Gastroesophageal sphincter (tissue), 4 donors: ENCODE measurements at regions not wholly inside any gene's neighbourhood (a gene's known extent, or its start where the extent isn't known, plus 50 kb on each side); places are given as distances from the start of the nearest gene placed in this dataset.

ENCODE experiments used
- ATAC-seq: fragments of 150-250 bp; one replicate; pipeline ENCODE4 v1.9.1; 2016; ENCODE audit warnings: mild to moderate bottlenecking, moderate library complexity
- H3K27ac ChIP-seq, 4 donors: fragments of 200-600 bp; sonication (generic) in 3 of 4; 1 replicate in 3 of 4; 2 replicates in 1 of 4; pipeline ENCODE4 v1.5.1; 2016 to 2019
- H3K27me3 ChIP-seq: fragments of 200-600 bp; sonication (generic); one replicate; pipeline ENCODE4 v1.5.1; 2019
- H3K36me3 ChIP-seq, 2 donors: fragments of 200-600 bp; sonication (generic); one replicate each; pipeline ENCODE4 v1.5.1; 2019; ENCODE audit warnings: control low read depth in 1 of 2
- H3K4me1 ChIP-seq, 3 donors: fragments of 200-600 bp; sonication (generic); 1 replicate in 2 of 3; 2 replicates in 1 of 3; pipeline ENCODE4 v1.5.1; 2016 to 2019; ENCODE audit warnings: control low read depth in 2 of 3
- H3K4me3 ChIP-seq, 2 donors: fragments of 200-600 bp; sonication (generic); one replicate each; pipeline ENCODE4 v1.5.1; 2019; ENCODE audit warnings: mild to moderate bottlenecking in 1 of 2, moderate library complexity in 1 of 2
- H3K9me3 ChIP-seq, 3 donors: fragments of 200-600 bp; sonication (generic); one replicate each; pipeline ENCODE4 v1.5.1; 2017 to 2019; ENCODE audit warnings: control low read depth in 2 of 3
- CTCF ChIP-seq, 4 experiments: fragments of 200-600 bp in 2 of 4; fragments of 450-650 bp in 2 of 4; sonication (generic) in 1 of 4; IDR thresholded peaks; one replicate each; pipeline ENCODE4 v1.5.1; 2017 to 2019; ENCODE audit warnings: antibody characterized with exemption in 4 of 4, mild to moderate bottlenecking in 2 of 4, moderate library complexity in 2 of 4
- EP300 ChIP-seq: sonication (generic); formaldehyde crosslinking; IDR thresholded peaks from one replicate; pipeline ENCODE4 v1.6.1; 2017; ENCODE audit warnings: antibody characterized with exemption, mild to moderate bottlenecking
- POLR2A ChIP-seq, 2 donors: fragments of 450-650 bp; IDR thresholded peaks; one replicate each; pipeline ENCODE4 v1.6.1; 2017; ENCODE audit warnings: antibody characterized with exemption in 2 of 2, mild to moderate bottlenecking in 2 of 2, moderate library complexity in 1 of 2
- POLR2AphosphoS5 ChIP-seq: sonication (generic); formaldehyde crosslinking; IDR thresholded peaks from one replicate; pipeline ENCODE4 v1.6.1; 2017; ENCODE audit warnings: antibody characterized with exemption
- WGBS, 2 donors: methylation state at CpG; one replicate each; pipeline ENCODE4 v1.1.5; 2018; ENCODE audit warnings: low coverage in 1 of 2; 5-methylcytosine and 5-hydroxymethylcytosine counted together

GRCh38 chr12:84653482-84653881, 259.1 kb downstream of the SLC6A15 start:
- TF ChIP-seq POLR2A (IDR thresholded peaks at IDR 0.05) (no peak), EP300 (no peak), CTCF (IDR thresholded peaks at IDR 0.05) (no peak), POLR2AphosphoS5 (no peak)
- WGBS, 2 donors: 97 to 100% methylated on average over 1 to 2 of the region's 2 CpGs
- Histone ChIP-seq H3K27ac (no peak overlapping the region), H3K4me1 (no peaks in the 10 kb centered on the region), H3K27me3 (no peaks in the 10 kb centered on the region), H3K36me3 (no peaks in the 10 kb centered on the region), H3K4me3 (no peak overlapping the region), H3K9me3 (no peaks in the 10 kb centered on the region)
- no peak for ATAC-seq

- Histone ChIP-seq H3K27ac (no peak overlapping the region), H3K4me1 (no peaks in the 10 kb centered on the region), H3K4me3 (no peak overlapping the region), H3K27me3 (no peaks in the 10 kb centered on the region), H3K36me3 (no peaks in the 10 kb centered on the region), H3K9me3 (no peaks in the 10 kb centered on the region)
- TF ChIP-seq POLR2AphosphoS5 (no peak), CTCF (IDR thresholded peaks at IDR 0.05) (no peak), POLR2A (IDR thresholded peaks at IDR 0.05) (no peak), EP300 (no peak)
- no peak for ATAC-seq
These were observed 264.2 kb downstream of the SLC6A15 start for GRCh38 chr12:84648425-84648824.

GRCh38 chr12:84644908-84645307, 267.7 kb downstream of the SLC6A15 start:
- no peaks in the 10 kb centered on the region for H3K4me1 ChIP-seq
- H3K36me3 ChIP-seq: no peaks in the 10 kb centered on the region
- no peak for TF ChIP-seq EP300
- TF ChIP-seq POLR2AphosphoS5: no peak
- TF ChIP-seq POLR2A (IDR thresholded peaks at IDR 0.05): no peak
- TF ChIP-seq CTCF (IDR thresholded peaks at IDR 0.05): no peak
- H3K4me3 ChIP-seq: no peak overlapping the region
- ATAC-seq: no peak
- WGBS, 2 donors: 72 to 78% methylated on average over 2 of the region's 2 CpGs
- H3K27me3 ChIP-seq: no peaks in the 10 kb centered on the region
- no peak overlapping the region for H3K27ac ChIP-seq
- H3K9me3 ChIP-seq: no peaks in the 10 kb centered on the region

GRCh38 chr12:84643993-84644392, 268.6 kb downstream of the SLC6A15 start:
- TF ChIP-seq POLR2A (IDR thresholded peaks at IDR 0.05) (no peak), CTCF (IDR thresholded peaks at IDR 0.05) (no peak), POLR2AphosphoS5 (no peak), EP300 (no peak)
- no peaks in the 10 kb centered on the region for H3K4me1 ChIP-seq
- H3K4me3 ChIP-seq: no peak overlapping the region
- H3K27ac ChIP-seq: no peak overlapping the region
- no peaks in the 10 kb centered on the region for H3K36me3 ChIP-seq
- H3K27me3 ChIP-seq: no peaks in the 10 kb centered on the region
- 83 to 90% methylated on average over 1 of the region's 1 CpG for WGBS, 2 donors
- ATAC-seq: no peak
- H3K9me3 ChIP-seq: no peaks in the 10 kb centered on the region

- Histone ChIP-seq H3K27me3 (no peaks in the 10 kb centered on the region), H3K36me3 (no peaks in the 10 kb centered on the region), H3K27ac (no peak overlapping the region), H3K4me3 (no peak overlapping the region), H3K4me1 (no peaks in the 10 kb centered on the region), H3K9me3 (no peaks in the 10 kb centered on the region)
- TF ChIP-seq POLR2AphosphoS5 (no peak), CTCF (IDR thresholded peaks at IDR 0.05) (no peak), POLR2A (IDR thresholded peaks at IDR 0.05) (no peak), EP300 (no peak)
- ATAC-seq: no peak
- WGBS, 2 donors: 35 to 46% methylated on average over 2 of the region's 2 CpGs
These were observed 270.6 kb downstream of the SLC6A15 start for GRCh38 chr12:84641940-84642545.
